ENCODE measurements at regions not wholly inside any gene's neighbourhood (a gene's known extent, or its start where the extent isn't known, plus 50 kb on each side); places are given as distances from the start of the nearest gene placed in this dataset.

DNA sequence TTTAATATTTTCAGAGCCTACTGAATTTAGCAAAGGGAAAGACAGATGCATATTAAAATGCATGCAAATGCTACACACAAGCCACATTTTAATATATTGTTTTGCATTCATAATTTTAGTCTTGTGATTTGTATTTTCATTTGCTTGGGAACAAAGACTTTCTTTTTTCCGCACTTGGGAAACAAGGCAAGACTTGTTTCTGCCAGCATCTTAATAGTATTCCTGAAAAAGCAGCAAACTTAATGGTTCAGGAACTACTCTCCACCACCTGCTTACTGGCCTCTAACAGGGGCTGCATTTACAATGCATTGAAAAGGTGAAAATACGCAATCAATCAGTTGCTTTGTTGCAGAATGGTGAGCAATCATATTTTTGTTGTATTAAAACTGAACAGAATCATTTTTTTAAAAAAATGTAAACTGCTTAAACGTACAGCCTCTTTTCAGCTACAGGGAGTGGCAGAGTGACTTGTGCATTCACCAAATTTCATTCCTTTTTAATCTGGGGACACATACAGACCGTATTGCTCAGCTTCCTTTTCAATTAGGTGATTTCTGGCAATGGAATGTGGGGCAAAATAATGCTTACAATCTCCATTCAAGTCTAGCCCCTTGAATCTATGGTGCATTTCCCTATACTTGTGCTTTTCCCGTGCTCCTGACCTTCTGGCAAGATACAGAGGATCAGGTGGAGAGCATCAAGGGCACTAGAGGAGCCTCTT is 144.1 kb upstream of the BTG1 start:
- ChIA-PET POLR2A (interaction anchor here (0.6 kb wide), 1 partner anchor 27 kb away, joined by 10 read pairs; no protein-coding TSS in a partner anchor), CTCF (interaction anchor here (0.6 kb wide), 1 partner anchor 8 kb away, joined by 3 read pairs; no protein-coding TSS in a partner anchor)
- no peak overlapping the region for H3K4me3 ChIP-seq (ENCODE audit: low read depth in 2 of 2, low read length in 2 of 2)
- in situ Hi-C loops (cut with HindIII; ENCODE audit: low pct_unique_long_range_greater_than_20kb, low sequenced_read_pairs) (no loop called here), intact Hi-C loops (cut with micrococcal nuclease; ENCODE audit: unreplicated experiment) (no loop called here)
- TF ChIP-seq TCF7L2 (IDR thresholded peaks at IDR 0.05; ENCODE audit: low read depth, low read length) (no peak), CTCF (IDR thresholded peaks at IDR 0.05) (no peak), REST (IDR thresholded peaks at IDR 0.05; ENCODE audit: insufficient read depth in 1 of 2, low read depth in 2 of 2, low read length in 1 of 2) (no peak), SIN3A (IDR thresholded peaks at IDR 0.05; ENCODE audit: borderline replicate concordance, insufficient read depth, low read depth, low read length) (no peak), POLR2AphosphoS5 (IDR thresholded peaks at IDR 0.05; ENCODE audit: low read depth, low read length) (no peak)
- no peak for DNase-seq (ENCODE audit: low read depth, low spot score)
- H3K36me3 ChIP-seq (ENCODE audit: control insufficient read depth, insufficient read depth, low read length) = no peaks in the 10 kb centered on the region
- no peak for ATAC-seq
- no TSS peak for BruUV-seq (replicated peaks)
- H3K4me1 ChIP-seq (ENCODE audit: control insufficient read depth, insufficient read depth, low read length) = no peaks in the 10 kb centered on the region
- no peaks in the 10 kb centered on the region for H3K9me3 ChIP-seq (ENCODE audit: control insufficient read depth, insufficient read depth, low read depth, low read length)
- H3K27ac ChIP-seq (ENCODE audit: low read length) = no peak overlapping the region
- H3K27me3 ChIP-seq (ENCODE audit: control insufficient read depth, insufficient read depth, low read length) = no peaks in the 10 kb centered on the region; the same call in 1 of the 2 replicates

- no TSS peak for BruUV-seq (replicated peaks)
- no peak for ATAC-seq
- no peak overlapping the region for H3K27ac ChIP-seq (ENCODE audit: low read length)
- H3K36me3 ChIP-seq (ENCODE audit: control insufficient read depth, insufficient read depth, low read length) = no peaks in the 10 kb centered on the region
- in situ Hi-C loops (cut with HindIII; ENCODE audit: low pct_unique_long_range_greater_than_20kb, low sequenced_read_pairs) (no loop called here), intact Hi-C loops (cut with micrococcal nuclease; ENCODE audit: unreplicated experiment) (no loop called here)
- no peaks in the 10 kb centered on the region for H3K27me3 ChIP-seq (ENCODE audit: control insufficient read depth, insufficient read depth, low read length)
- no peak for DNase-seq (ENCODE audit: low read depth, low spot score)
- no peaks in the 10 kb centered on the region for H3K4me1 ChIP-seq (ENCODE audit: control insufficient read depth, insufficient read depth, low read length)
- H3K4me3 ChIP-seq (ENCODE audit: low read depth in 2 of 2, low read length in 2 of 2) = no peak overlapping the region
- POLR2A ChIA-PET = interaction anchor here (0.6 kb wide), 1 partner anchor 545 kb away, joined by 3 read pairs; no protein-coding TSS in a partner anchor
- CTCF ChIA-PET = no interaction called here
- no peaks in the 10 kb centered on the region for H3K9me3 ChIP-seq (ENCODE audit: control insufficient read depth, insufficient read depth, low read depth, low read length)
- TF ChIP-seq TCF7L2 (IDR thresholded peaks at IDR 0.05; ENCODE audit: low read depth, low read length) (no peak), CTCF (IDR thresholded peaks at IDR 0.05) (no peak), REST (IDR thresholded peaks at IDR 0.05; ENCODE audit: insufficient read depth in 1 of 2, low read depth in 2 of 2, low read length in 1 of 2) (no peak), SIN3A (IDR thresholded peaks at IDR 0.05; ENCODE audit: borderline replicate concordance, insufficient read depth, low read depth, low read length) (no peak), POLR2AphosphoS5 (IDR thresholded peaks at IDR 0.05; ENCODE audit: low read depth, low read length) (no peak)
Observed at GRCh38 chr12:92288561-92288960, 142.9 kb upstream of the BTG1 start.
